BLaER1 treated with 17β-estradiol and CSF1 and Interleukin-3, amounts not matched to agents 10 nM and 100 nM (cell line): ENCODE measurements at regions not wholly inside any gene's neighbourhood (a gene's known extent, or its start where the extent isn't known, plus 50 kb on each side); places are given as distances from the start of the nearest gene placed in this dataset.

ENCODE experiments used
- H3K27ac ChIP-seq, 11 experiments: shearing (Covaris generic); formaldehyde crosslinking; 2 replicates each; pipeline ENCODE4 v1.8.1; 2022
- H3K27me3 ChIP-seq, 11 experiments: shearing (Covaris generic); formaldehyde crosslinking; 2 replicates each; pipeline ENCODE4 v1.8.1; 2022
- H3K36me3 ChIP-seq, 11 experiments: shearing (Covaris generic); formaldehyde crosslinking; 2 replicates each; pipeline ENCODE4 v1.8.1; 2022
- H3K4me1 ChIP-seq, 10 experiments: shearing (Covaris generic); formaldehyde crosslinking; 2 replicates each; pipeline ENCODE4 v1.8.1; 2022
- H3K4me2 ChIP-seq, 11 experiments: shearing (Covaris generic); formaldehyde crosslinking; 2 replicates each; pipeline ENCODE4 v1.8.1; 2022
- H3K4me3 ChIP-seq, 10 experiments: shearing (Covaris generic); formaldehyde crosslinking; 2 replicates each; pipeline ENCODE4 v1.8.1; 2022
- H3K9ac ChIP-seq, 11 experiments: shearing (Covaris generic); formaldehyde crosslinking; 2 replicates each; pipeline ENCODE4 v1.8.1; 2022
- H3K9me3 ChIP-seq, 11 experiments: shearing (Covaris generic); formaldehyde crosslinking; replicated peaks in 1 of 11; 2 replicates each; pipeline ENCODE4 v1.8.1; 2022
- H4K20me1 ChIP-seq, 11 experiments: shearing (Covaris generic); formaldehyde crosslinking; 2 replicates each; pipeline ENCODE4 v1.8.1; 2022
- Cebpa-rat ChIP-seq, 11 experiments: shearing (Covaris generic); IDR thresholded peaks; 2 replicates each; pipeline ENCODE4 v1.8.1; 2022

GRCh38 chr16:7089751-7090150, 242.9 kb upstream of the RBFOX1 start:
- Histone ChIP-seq H3K9ac (no peak overlapping the region), H3K4me3 (no peak overlapping the region), H4K20me1 (no peaks in the 10 kb centered on the region), H3K9me3 (no peaks in the 10 kb centered on the region), H3K4me1 (peaks cover 8 to 27% (median 17%) of the 10 kb centered on the region in 10 experiments), H3K36me3 (no peaks in the 10 kb centered on the region), H3K27me3 (no peaks in the 10 kb centered on the region), H3K27ac (no peak overlapping the region), H3K4me2 (peak overlapping the region in 2 of 11 experiments; percentile 13 to 15; a peak in 2 of 22 replicates)
- TF ChIP-seq Cebpa-rat (IDR thresholded peaks at IDR 0.05) = no peak

GRCh38 chr16:7088711-7089110, 243.9 kb upstream of the RBFOX1 start:
- H3K9ac ChIP-seq = no peak overlapping the region
- H3K4me1 ChIP-seq = peaks cover 8 to 27% (median 17%) of the 10 kb centered on the region in 10 experiments
- H4K20me1 ChIP-seq = no peaks in the 10 kb centered on the region
- no peak overlapping the region; a peak in 1 of 22 replicates for H3K4me2 ChIP-seq
- H3K36me3 ChIP-seq = no peaks in the 10 kb centered on the region
- no peak overlapping the region for H3K4me3 ChIP-seq
- no peak for TF ChIP-seq Cebpa-rat (IDR thresholded peaks at IDR 0.05)
- H3K27me3 ChIP-seq = no peaks in the 10 kb centered on the region
- H3K27ac ChIP-seq = no peak overlapping the region
- H3K9me3 ChIP-seq = no peaks in the 10 kb centered on the region

GRCh38 chr16:7086822-7087616, 245.6 kb upstream of the RBFOX1 start:
- peaks cover 8 to 27% (median 17%) of the 10 kb centered on the region in 10 experiments for H3K4me1 ChIP-seq
- no peak for TF ChIP-seq Cebpa-rat (IDR thresholded peaks at IDR 0.05)
- H3K4me3 ChIP-seq = no peak overlapping the region
- no peaks in the 10 kb centered on the region for H4K20me1 ChIP-seq
- peak overlapping the region; percentile 44 to 77 (median 66); a peak in 21 of 22 replicates for H3K4me2 ChIP-seq
- H3K9ac ChIP-seq = no peak overlapping the region
- no peaks in the 10 kb centered on the region for H3K9me3 ChIP-seq
- no peaks in the 10 kb centered on the region for H3K27me3 ChIP-seq
- H3K27ac ChIP-seq = peak overlapping the region in 1 of 11 experiments; percentile 43; a peak in 1 of 22 replicates
- H3K36me3 ChIP-seq = no peaks in the 10 kb centered on the region

- Histone ChIP-seq H4K20me1 (no peaks in the 10 kb centered on the region), H3K36me3 (no peaks in the 10 kb centered on the region), H3K27me3 (no peaks in the 10 kb centered on the region), H3K4me2 (no peak overlapping the region), H3K27ac (no peak overlapping the region), H3K4me1 (peaks cover 8 to 27% (median 17%) of the 10 kb centered on the region in 10 experiments), H3K9ac (no peak overlapping the region), H3K4me3 (no peak overlapping the region), H3K9me3 (no peaks in the 10 kb centered on the region)
- TF ChIP-seq Cebpa-rat (IDR thresholded peaks at IDR 0.05) = no peak
Measured at GRCh38 chr16:7085776-7086175, 246.9 kb upstream of the RBFOX1 start.

GRCh38 chr16:7083096-7083495, 249.5 kb upstream of the RBFOX1 start:
- no peak overlapping the region for H3K4me3 ChIP-seq
- no peaks in the 10 kb centered on the region for H3K36me3 ChIP-seq
- no peaks in the 10 kb centered on the region for H3K9me3 ChIP-seq
- H3K4me2 ChIP-seq = no peak overlapping the region
- H4K20me1 ChIP-seq = no peaks in the 10 kb centered on the region
- TF ChIP-seq Cebpa-rat (IDR thresholded peaks at IDR 0.05) = no peak
- no peak overlapping the region for H3K9ac ChIP-seq
- no peak overlapping the region for H3K27ac ChIP-seq
- H3K4me1 ChIP-seq = peaks cover 8 to 17% (median 16%) of the 10 kb centered on the region in 10 experiments
- H3K27me3 ChIP-seq = no peaks in the 10 kb centered on the region

- H3K27ac ChIP-seq = no peak overlapping the region
- no peak overlapping the region for H3K9ac ChIP-seq
- no peaks in the 10 kb centered on the region for H3K4me1 ChIP-seq
- H3K36me3 ChIP-seq = no peaks in the 10 kb centered on the region
- H3K4me3 ChIP-seq = no peak overlapping the region
- peaks cover 0 to 16% (median 9%) of the 10 kb centered on the region in 11 experiments; a peak in 11 of 22 replicates for H3K9me3 ChIP-seq
- no peak for TF ChIP-seq Cebpa-rat (IDR thresholded peaks at IDR 0.05)
- H3K4me2 ChIP-seq = no peak overlapping the region
- no peaks in the 10 kb centered on the region for H4K20me1 ChIP-seq
- no peaks in the 10 kb centered on the region for H3K27me3 ChIP-seq
Measured at GRCh38 chr16:7077636-7078035, 255.0 kb upstream of the RBFOX1 start.

GRCh38 chr16:7074715-7075114, 257.9 kb upstream of the RBFOX1 start:
- H3K4me2 ChIP-seq = no peak overlapping the region
- H3K4me1 ChIP-seq = no peaks in the 10 kb centered on the region
- H3K36me3 ChIP-seq = no peaks in the 10 kb centered on the region
- no peaks in the 10 kb centered on the region for H3K27me3 ChIP-seq
- no peak overlapping the region for H3K9ac ChIP-seq
- H4K20me1 ChIP-seq = no peaks in the 10 kb centered on the region
- no peak overlapping the region for H3K4me3 ChIP-seq
- peak in 9 of 11 experiments; percentile 17 to 92 (median 86); a peak in 15 of 22 replicates for TF ChIP-seq Cebpa-rat (IDR thresholded peaks at IDR 0.05)
- peaks cover 0 to 16% (median 9%) of the 10 kb centered on the region in 11 experiments; a peak in 11 of 22 replicates for H3K9me3 ChIP-seq
- no peak overlapping the region for H3K27ac ChIP-seq

- Histone ChIP-seq H3K36me3 (no peaks in the 10 kb centered on the region), H3K4me2 (no peak overlapping the region), H3K27ac (no peak overlapping the region), H3K27me3 (no peaks in the 10 kb centered on the region), H3K4me3 (no peak overlapping the region), H3K9ac (no peak overlapping the region), H3K4me1 (no peaks in the 10 kb centered on the region), H4K20me1 (no peaks in the 10 kb centered on the region), H3K9me3 (no peaks in the 10 kb centered on the region)
- TF ChIP-seq Cebpa-rat (IDR thresholded peaks at IDR 0.05) = no peak
Measured at GRCh38 chr16:7057458-7057857, 275.2 kb upstream of the RBFOX1 start.

GRCh38 chr16:7055443-7055842, 277.2 kb upstream of the RBFOX1 start:
- Histone ChIP-seq H3K9me3 (no peaks in the 10 kb centered on the region), H3K4me2 (no peak overlapping the region), H3K36me3 (no peaks in the 10 kb centered on the region), H3K9ac (no peak overlapping the region), H4K20me1 (no peaks in the 10 kb centered on the region), H3K4me3 (no peak overlapping the region), H3K4me1 (no peaks in the 10 kb centered on the region), H3K27ac (no peak overlapping the region), H3K27me3 (no peaks in the 10 kb centered on the region)
- TF ChIP-seq Cebpa-rat (IDR thresholded peaks at IDR 0.05) = no peak
